ENCODE measurements at regions not wholly inside any gene's neighbourhood (a gene's known extent, or its start where the extent isn't known, plus 50 kb on each side); places are given as distances from the start of the nearest gene placed in this dataset.

DNA sequence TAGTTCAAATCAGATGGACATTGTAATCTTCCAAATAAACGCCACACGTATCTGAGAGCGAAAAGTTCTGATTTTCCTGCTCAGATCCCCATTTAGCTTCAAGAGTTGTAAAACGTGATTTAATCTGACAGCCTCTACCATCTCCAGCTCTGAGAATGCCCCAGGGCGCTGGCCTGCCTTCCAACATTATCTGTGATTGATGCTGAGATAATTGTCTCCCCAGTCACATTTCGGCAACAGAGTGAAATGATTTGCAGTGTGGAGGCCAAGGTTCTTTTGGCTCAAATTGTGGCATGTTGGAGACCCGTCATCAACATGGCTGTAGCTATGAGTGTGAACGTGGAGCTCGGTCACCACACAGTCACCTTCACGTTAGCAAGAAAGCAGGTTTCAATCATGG is 283.4 kb downstream of the BRD1 start:
- Histone ChIP-seq H3K4me3 (replicated peaks; ENCODE audit: low read depth, low read length) (no peak overlapping the region), H3K27me3 (replicated peaks; ENCODE audit: control insufficient read depth, insufficient read depth, low read length) (no peaks in the 10 kb centered on the region), H3K36me3 (ENCODE audit: control insufficient read depth, insufficient read depth, low read length) (no peaks in the 10 kb centered on the region; the same call in 1 of the 2 replicates)
- TF ChIP-seq, protein P1, sequence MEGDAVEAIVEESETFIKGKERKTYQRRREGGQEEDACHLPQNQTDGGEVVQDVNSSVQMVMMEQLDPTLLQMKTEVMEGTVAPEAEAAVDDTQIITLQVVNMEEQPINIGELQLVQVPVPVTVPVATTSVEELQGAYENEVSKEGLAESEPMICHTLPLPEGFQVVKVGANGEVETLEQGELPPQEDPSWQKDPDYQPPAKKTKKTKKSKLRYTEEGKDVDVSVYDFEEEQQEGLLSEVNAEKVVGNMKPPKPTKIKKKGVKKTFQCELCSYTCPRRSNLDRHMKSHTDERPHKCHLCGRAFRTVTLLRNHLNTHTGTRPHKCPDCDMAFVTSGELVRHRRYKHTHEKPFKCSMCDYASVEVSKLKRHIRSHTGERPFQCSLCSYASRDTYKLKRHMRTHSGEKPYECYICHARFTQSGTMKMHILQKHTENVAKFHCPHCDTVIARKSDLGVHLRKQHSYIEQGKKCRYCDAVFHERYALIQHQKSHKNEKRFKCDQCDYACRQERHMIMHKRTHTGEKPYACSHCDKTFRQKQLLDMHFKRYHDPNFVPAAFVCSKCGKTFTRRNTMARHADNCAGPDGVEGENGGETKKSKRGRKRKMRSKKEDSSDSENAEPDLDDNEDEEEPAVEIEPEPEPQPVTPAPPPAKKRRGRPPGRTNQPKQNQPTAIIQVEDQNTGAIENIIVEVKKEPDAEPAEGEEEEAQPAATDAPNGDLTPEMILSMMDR (IDR thresholded peaks at IDR 0.05; ENCODE audit: insufficient read depth, low read length, poor library complexity, severe bottlenecking): no peak
- DNase-seq (ENCODE audit: extremely low read depth, insufficient read length): no peak

- no peak for DNase-seq (ENCODE audit: extremely low read depth, insufficient read length)
- H3K4me3 ChIP-seq (replicated peaks; ENCODE audit: low read depth, low read length): no peak overlapping the region
- TF ChIP-seq, protein P1 (IDR thresholded peaks at IDR 0.05; ENCODE audit: insufficient read depth, low read length, poor library complexity, severe bottlenecking): no peak
- H3K36me3 ChIP-seq (ENCODE audit: control insufficient read depth, insufficient read depth, low read length): no peaks in the 10 kb centered on the region; the same call in 1 of the 2 replicates
- H3K27me3 ChIP-seq (replicated peaks; ENCODE audit: control insufficient read depth, insufficient read depth, low read length): no peaks in the 10 kb centered on the region
These were observed 283.8 kb downstream of the BRD1 start for GRCh38 chr22:49543876-49544275.

DNA sequence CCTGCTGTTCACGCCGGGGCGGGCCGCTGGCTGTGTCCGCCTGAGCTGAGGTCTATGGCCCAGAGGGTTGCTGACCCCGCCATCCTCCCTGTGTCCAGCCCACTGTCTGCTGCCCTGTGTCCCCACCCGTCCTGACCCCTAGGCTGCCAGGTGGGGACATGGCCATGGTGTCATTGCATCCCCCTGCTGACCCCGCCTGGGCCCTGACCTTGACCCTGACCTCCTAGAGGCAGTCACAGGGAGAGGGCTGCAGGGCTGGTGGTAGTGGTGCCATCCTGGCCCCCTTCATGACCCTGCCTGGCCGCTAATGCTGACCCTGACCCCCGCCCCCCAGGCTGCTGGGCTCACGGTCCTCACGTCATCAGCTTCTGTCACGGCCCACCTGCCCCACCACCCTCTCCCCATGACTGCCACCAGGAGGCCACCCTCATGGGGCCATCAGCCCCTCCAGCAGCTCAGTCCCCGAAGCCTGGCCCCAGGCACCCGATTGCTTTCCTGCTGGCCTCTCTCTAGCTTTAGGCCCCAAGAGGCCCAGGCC is 285.9 kb downstream of the BRD1 start:
- Histone ChIP-seq H3K36me3 (ENCODE audit: control insufficient read depth, insufficient read depth, low read length) (peaks cover 1% of the 10 kb centered on the region), H3K27me3 (replicated peaks; ENCODE audit: control insufficient read depth, insufficient read depth, low read length) (no peaks in the 10 kb centered on the region), H3K4me3 (replicated peaks; ENCODE audit: low read depth, low read length) (no peak overlapping the region)
- TF ChIP-seq, protein P1 (IDR thresholded peaks at IDR 0.05; ENCODE audit: insufficient read depth, low read length, poor library complexity, severe bottlenecking): no peak
- DNase-seq (ENCODE audit: extremely low read depth, insufficient read length): no peak

DNA sequence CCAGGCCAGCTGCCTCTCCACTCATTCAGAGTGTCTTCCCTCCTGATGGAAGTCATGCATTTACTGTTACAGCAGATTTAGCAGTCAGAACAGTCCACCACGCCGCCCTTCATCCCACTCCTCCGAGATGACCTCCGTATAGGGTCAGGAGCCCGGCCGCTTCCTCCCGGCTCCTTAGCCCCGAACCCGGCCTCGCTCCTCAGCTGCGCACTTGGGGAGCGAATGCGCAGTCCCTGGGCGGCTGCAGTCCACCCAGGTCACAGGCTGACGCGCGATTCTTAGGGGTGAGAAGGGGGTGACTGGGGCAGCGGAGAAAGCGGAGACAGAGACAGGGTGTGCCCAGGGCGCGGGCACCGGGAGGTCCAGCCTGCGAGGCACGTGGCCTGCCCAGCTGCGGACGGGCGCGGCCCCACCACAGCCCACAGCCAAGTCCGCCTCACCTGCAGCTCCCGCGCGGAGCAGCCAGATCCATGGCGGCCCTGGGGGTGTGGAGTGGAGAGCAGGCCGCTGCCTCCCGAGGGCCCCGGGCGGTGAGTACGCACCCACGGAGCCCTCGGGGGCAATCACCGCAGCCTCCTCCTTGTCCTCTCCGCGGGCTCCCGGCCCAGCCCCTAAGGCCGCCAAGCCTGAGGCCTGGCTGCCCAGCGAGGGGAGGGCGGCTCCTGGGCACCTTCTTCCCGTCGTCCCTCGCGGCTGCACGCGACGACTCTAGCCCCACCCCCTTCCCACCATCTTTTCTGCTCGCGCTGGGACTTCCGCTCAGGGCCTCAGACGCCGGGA is 286.6 kb downstream of the BRD1 start:
- Histone ChIP-seq H3K27me3 (replicated peaks; ENCODE audit: control insufficient read depth, insufficient read depth, low read length) (no peaks in the 10 kb centered on the region), H3K36me3 (ENCODE audit: control insufficient read depth, insufficient read depth, low read length) (peaks cover 1% of the 10 kb centered on the region), H3K4me3 (replicated peaks; ENCODE audit: low read depth, low read length) (no peak overlapping the region)
- TF ChIP-seq, protein P1 (IDR thresholded peaks at IDR 0.05; ENCODE audit: insufficient read depth, low read length, poor library complexity, severe bottlenecking): no peak
- no peak for DNase-seq (ENCODE audit: extremely low read depth, insufficient read length)

GRCh38 chr22:49540084-49540912 is 287.4 kb downstream of the BRD1 start:
- Histone ChIP-seq H3K36me3 (ENCODE audit: control insufficient read depth, insufficient read depth, low read length) (peaks cover 1% of the 10 kb centered on the region), H3K4me3 (replicated peaks; ENCODE audit: low read depth, low read length) (no peak overlapping the region), H3K27me3 (replicated peaks; ENCODE audit: control insufficient read depth, insufficient read depth, low read length) (no peaks in the 10 kb centered on the region)
- TF ChIP-seq, protein P1 (IDR thresholded peaks at IDR 0.05; ENCODE audit: insufficient read depth, low read length, poor library complexity, severe bottlenecking): no peak
- DNase-seq (ENCODE audit: extremely low read depth, insufficient read length): no peak
